GM23248 (cell line): ENCODE measurements at regions not wholly inside any gene's neighbourhood (a gene's known extent, or its start where the extent isn't known, plus 50 kb on each side); places are given as distances from the start of the nearest gene placed in this dataset.

Experiments
- DNase-seq: peaks from one replicate; pipeline ENCODE4 v3.0.0-alpha.2; 2015
- H2AFZ ChIP-seq: fragments of 200-600 bp; sonication (generic); 2 replicates; pipeline ENCODE4 v1.6.1; 2016; ENCODE audit warnings: antibody characterized with exemption
- H3F3A ChIP-seq: fragments of 200-600 bp; sonication (generic); 2 replicates; pipeline ENCODE4 v1.6.1; 2016; ENCODE audit warnings: mild to moderate bottlenecking, antibody characterized with exemption, mixed run types; ENCODE audit not compliant: insufficient read depth
- H3K27ac ChIP-seq: fragments of 200-600 bp; sonication (generic); 2 replicates; pipeline ENCODE4 v1.5.1; 2016; ENCODE audit warnings: mild to moderate bottlenecking
- H3K27me3 ChIP-seq: fragments of 200-600 bp; sonication (generic); replicated peaks from 2 replicates; pipeline ENCODE4 v1.6.1; 2016; ENCODE audit warnings: mild to moderate bottlenecking; ENCODE audit not compliant: insufficient read depth
- H3K36me3 ChIP-seq: fragments of 200-600 bp; sonication (generic); 2 replicates; pipeline ENCODE4 v1.6.1; 2016; ENCODE audit warnings: low read depth, mild to moderate bottlenecking
- H3K4me1 ChIP-seq: fragments of 200-600 bp; sonication (generic); 2 replicates; pipeline ENCODE4 v1.6.1; 2016; ENCODE audit warnings: mild to moderate bottlenecking; ENCODE audit not compliant: insufficient read depth
- H3K4me2 ChIP-seq: fragments of 200-600 bp; sonication (generic); one replicate; pipeline ENCODE4 v1.6.1; 2016; ENCODE audit warnings: mild to moderate bottlenecking; ENCODE audit not compliant: unreplicated experiment
- H3K4me3 ChIP-seq: fragments of 200-600 bp; sonication (generic); 2 replicates; pipeline ENCODE4 v1.5.1; 2016; ENCODE audit warnings: mild to moderate bottlenecking
- H3K79me2 ChIP-seq: fragments of 200-600 bp; sonication (generic); 2 replicates; pipeline ENCODE4 v1.6.1; 2016; ENCODE audit warnings: mild to moderate bottlenecking; ENCODE audit not compliant: insufficient read depth
- H3K9ac ChIP-seq: fragments of 200-600 bp; sonication (generic); 2 replicates; pipeline ENCODE4 v1.6.1; 2016; ENCODE audit warnings: mild to moderate bottlenecking
- H3K9me2 ChIP-seq: fragments of 200-600 bp; sonication (generic); 2 replicates; pipeline ENCODE4 v1.6.1; 2016; ENCODE audit warnings: mixed run types, mild to moderate bottlenecking, moderate library complexity; ENCODE audit not compliant: insufficient read depth
- H3K9me3 ChIP-seq: fragments of 200-600 bp; sonication (generic); one replicate; pipeline ENCODE4 v1.6.1; 2017; ENCODE audit warnings: low read depth
- H4K20me1 ChIP-seq: fragments of 200-600 bp; sonication (generic); 2 replicates; pipeline ENCODE4 v1.6.0; 2016; ENCODE audit not compliant: insufficient read depth
- EZH2 ChIP-seq: fragments of 200-600 bp; sonication (generic); IDR thresholded peaks from 2 replicates; pipeline ENCODE4 v1.6.1; 2018; ENCODE audit warnings: antibody characterized with exemption, mild to moderate bottlenecking; ENCODE audit not compliant: insufficient read depth, poor library complexity, severe bottlenecking
- EZH2phosphoT487 ChIP-seq: fragments of 200-600 bp; sonication (generic); IDR thresholded peaks from 2 replicates; pipeline ENCODE4 v1.6.1; 2018; ENCODE audit warnings: antibody characterized with exemption, moderate library complexity, mild to moderate bottlenecking, low read depth; ENCODE audit not compliant: insufficient read depth
- WGBS, 2 experiments: methylation state at CpG; one replicate each; pipeline ENCODE4 v1.1.6; 2015 to 2017; ENCODE audit warnings: low lambda C conversion rate in 2 of 2, low coverage in 1 of 2; ENCODE audit errors: missing lambda C conversion rate in 2 of 2; 5-methylcytosine and 5-hydroxymethylcytosine counted together
- in situ Hi-C: fragments of 300-500 bp; cut with MboI; formaldehyde crosslinking; loops from 2 replicates; pipeline ENCODE4 v1.15.0; 2020

GRCh38 chr5:110323357-110323756 lies 403.1 kb downstream of the TMEM232 start:
- TF ChIP-seq EZH2 = no peak
- no peak for TF ChIP-seq EZH2phosphoT487
- H2AFZ ChIP-seq = no peak overlapping the region
- in situ Hi-C loops = no loop called here
- DNase-seq = no peak
- no peaks in the 10 kb centered on the region for H3K27me3 ChIP-seq
- no peak overlapping the region for H3K27ac ChIP-seq
- H3F3A ChIP-seq = 0 out of 2 replicates have a peak, but pooled peaks cover 9% of the 10 kb centered on the region
- H3K9me2 ChIP-seq = no peaks in the 10 kb centered on the region
- peaks cover 10% of the 10 kb centered on the region; the same call in 1 of the 2 replicates for H3K4me1 ChIP-seq
- H3K4me3 ChIP-seq = no peak overlapping the region
- H3K9ac ChIP-seq = no peak overlapping the region
- H4K20me1 ChIP-seq = no peaks in the 10 kb centered on the region
- H3K79me2 ChIP-seq = no peaks in the 10 kb centered on the region
- 74 to 94% methylated on average over 1 of the region's 1 CpG for WGBS, 2 experiments
- no peaks in the 10 kb centered on the region for H3K9me3 ChIP-seq
- H3K4me2 ChIP-seq = no peak overlapping the region
- no peaks in the 10 kb centered on the region for H3K36me3 ChIP-seq

- H3K4me2 ChIP-seq = no peak overlapping the region
- no peak for DNase-seq
- 0 out of 2 replicates have a peak, but pooled peaks cover 9% of the 10 kb centered on the region for H3F3A ChIP-seq
- H3K36me3 ChIP-seq = no peaks in the 10 kb centered on the region
- no peak overlapping the region for H3K27ac ChIP-seq
- TF ChIP-seq EZH2phosphoT487 = no peak
- TF ChIP-seq EZH2 = no peak
- no peak overlapping the region for H3K4me3 ChIP-seq
- H2AFZ ChIP-seq = no peak overlapping the region
- no peaks in the 10 kb centered on the region for H3K9me3 ChIP-seq
- in situ Hi-C loops = no loop called here
- H3K27me3 ChIP-seq = no peaks in the 10 kb centered on the region
- H4K20me1 ChIP-seq = no peaks in the 10 kb centered on the region
- H3K79me2 ChIP-seq = no peaks in the 10 kb centered on the region
- peaks cover 10% of the 10 kb centered on the region; the same call in 1 of the 2 replicates for H3K4me1 ChIP-seq
- H3K9ac ChIP-seq = no peak overlapping the region
- H3K9me2 ChIP-seq = no peaks in the 10 kb centered on the region
Measured at GRCh38 chr5:110323832-110324231, 402.6 kb downstream of the TMEM232 start.

GRCh38 chr5:110324876-110325275 lies 401.6 kb downstream of the TMEM232 start:
- DNase-seq = no peak
- H3K4me1 ChIP-seq = peaks cover 10% of the 10 kb centered on the region; the same call in 1 of the 2 replicates
- WGBS, 2 experiments = 77 to 88% methylated on average over 1 of the region's 1 CpG
- no peaks in the 10 kb centered on the region for H3K36me3 ChIP-seq
- 0 out of 2 replicates have a peak, but pooled peaks cover 9% of the 10 kb centered on the region for H3F3A ChIP-seq
- TF ChIP-seq EZH2 (no peak), EZH2phosphoT487 (no peak)
- no peaks in the 10 kb centered on the region for H3K9me3 ChIP-seq
- H3K27me3 ChIP-seq = no peaks in the 10 kb centered on the region
- H3K27ac ChIP-seq = no peak overlapping the region
- in situ Hi-C loops = no loop called here
- no peak overlapping the region for H3K4me3 ChIP-seq
- no peak overlapping the region for H3K4me2 ChIP-seq
- H3K9me2 ChIP-seq = no peaks in the 10 kb centered on the region
- H4K20me1 ChIP-seq = no peaks in the 10 kb centered on the region
- no peak overlapping the region for H2AFZ ChIP-seq
- no peaks in the 10 kb centered on the region for H3K79me2 ChIP-seq
- H3K9ac ChIP-seq = no peak overlapping the region

GRCh38 chr5:110329955-110330525 lies 396.4 kb downstream of the TMEM232 start:
- H3F3A ChIP-seq = peaks cover 8% of the 10 kb centered on the region; the same call in 1 of the 2 replicates
- H3K4me3 ChIP-seq = no peak overlapping the region
- H3K27ac ChIP-seq = no peak overlapping the region
- no peak overlapping the region for H2AFZ ChIP-seq
- no peaks in the 10 kb centered on the region for H3K36me3 ChIP-seq
- H3K9ac ChIP-seq = no peak overlapping the region
- H3K9me2 ChIP-seq = no peaks in the 10 kb centered on the region
- no peaks in the 10 kb centered on the region for H4K20me1 ChIP-seq
- no peaks in the 10 kb centered on the region for H3K9me3 ChIP-seq
- no peaks in the 10 kb centered on the region for H3K79me2 ChIP-seq
- 62% methylated on average over 5 of the region's 5 CpGs for WGBS, 2 experiments
- no peaks in the 10 kb centered on the region for H3K27me3 ChIP-seq
- in situ Hi-C loops = no loop called here
- peaks cover 10% of the 10 kb centered on the region for H3K4me1 ChIP-seq
- no peak overlapping the region for H3K4me2 ChIP-seq
- no peak for DNase-seq
- TF ChIP-seq EZH2 = no peak
- no peak for TF ChIP-seq EZH2phosphoT487

GRCh38 chr5:110333384-110333783 lies 393.1 kb downstream of the TMEM232 start:
- 70 to 71% methylated on average over 4 of the region's 4 CpGs for WGBS, 2 experiments

More at GRCh38 chr5:110333384-110333783, 393.1 kb downstream of the TMEM232 start:
- Histone ChIP-seq H3K27me3 (no peaks in the 10 kb centered on the region), H3K79me2 (no peaks in the 10 kb centered on the region), H2AFZ (no peak overlapping the region), H3K9ac (no peak overlapping the region), H3K9me2 (no peaks in the 10 kb centered on the region), H3K4me3 (no peak overlapping the region), H3K9me3 (no peaks in the 10 kb centered on the region), H3K36me3 (no peaks in the 10 kb centered on the region), H3K4me2 (no peak overlapping the region), H3K27ac (no peak overlapping the region), H4K20me1 (no peaks in the 10 kb centered on the region), H3K4me1 (peaks cover 21% of the 10 kb centered on the region), H3F3A (peaks cover 16% of the 10 kb centered on the region)
- no peak for TF ChIP-seq EZH2phosphoT487
- no peak for TF ChIP-seq EZH2
- DNase-seq = no peak
- in situ Hi-C loops = no loop called here
